HEK293 (cell line): ENCODE measurements at regions not wholly inside any gene's neighbourhood (a gene's known extent, or its start where the extent isn't known, plus 50 kb on each side); places are given as distances from the start of the nearest gene placed in this dataset.

Experiments
- CTCF ChIA-PET: fragments of 350-600 bp; formaldehyde crosslinking; extraction: SDS; loops from one replicate; lab custom pipeline; 2021; ENCODE audit warnings: antibody characterized with exemption; lab: Yijun Ruan, JAX
- POLR2A ChIA-PET: fragments of 300-600 bp; formaldehyde crosslinking; extraction: SDS; loops from one replicate; lab custom pipeline; 2020; ENCODE audit warnings: antibody characterized with exemption, inconsistent platforms; lab: Yijun Ruan, JAX
- H3K27ac ChIP-seq: fragments of 200-500 bp; sonication (Bioruptor generic); 2 replicates; pipeline ENCODE4 v1.5.1; 2014; ENCODE audit warnings: low read depth, low read length, control low read depth, inconsistent platforms; ENCODE audit errors: extremely low read depth
- H3K36me3 ChIP-seq, 2 experiments: fragments of 200-500 bp in 1 of 2; sonication (Bioruptor generic) in 1 of 2; 1 replicate in 1 of 2; 2 replicates in 1 of 2; pipeline ENCODE4 v1.5.1; 2014 to 2017; ENCODE audit warnings: inconsistent platforms in 2 of 2, low read length in 2 of 2; ENCODE audit not compliant: control insufficient read depth in 2 of 2, insufficient read depth in 1 of 2
- H3K4me1 ChIP-seq: fragments of 200-500 bp; sonication (Bioruptor generic); 2 replicates; pipeline ENCODE4 v1.5.1; 2014; ENCODE audit warnings: mild to moderate bottlenecking, low read length, inconsistent platforms; ENCODE audit not compliant: control insufficient read depth, insufficient read depth
- H3K4me3 ChIP-seq: 2 replicates; pipeline ENCODE4 v1.5.1; 2011; ENCODE audit warnings: low read depth, mild to moderate bottlenecking, control low read depth, low read length, moderate library complexity
- H3K9me3 ChIP-seq: fragments of 200-500 bp; sonication (Bioruptor generic); 2 replicates; pipeline ENCODE4 v1.5.1; 2014; ENCODE audit warnings: low read depth, low read length, inconsistent platforms; ENCODE audit not compliant: control insufficient read depth, insufficient read depth
- FEZF1 ChIP-seq: fragments of 450-650 bp; formaldehyde crosslinking; IDR thresholded peaks from 2 replicates; pipeline ENCODE4 v1.5.1; 2016; ENCODE audit warnings: missing biosample characterization, missing genetic modification characterization
- HOXA7 ChIP-seq: sonication (generic); formaldehyde crosslinking; IDR thresholded peaks from 2 replicates; pipeline ENCODE4 v1.8.1; 2022; ENCODE audit warnings: missing genetic modification reagents, borderline replicate concordance
- MYNN ChIP-seq: fragments of 450-650 bp; formaldehyde crosslinking; IDR thresholded peaks from 2 replicates; pipeline ENCODE4 v1.5.1; 2016; ENCODE audit warnings: missing biosample characterization, missing genetic modification characterization, borderline replicate concordance
- MZF1 ChIP-seq: fragments of 450-650 bp; formaldehyde crosslinking; IDR thresholded peaks from 2 replicates; pipeline ENCODE4 v1.5.1; 2017; ENCODE audit warnings: missing biosample characterization, missing genetic modification characterization, borderline replicate concordance
- OVOL3 ChIP-seq: fragments of 450-650 bp; formaldehyde crosslinking; IDR thresholded peaks from 2 replicates; pipeline ENCODE4 v1.5.1; 2016; ENCODE audit warnings: missing biosample characterization, missing genetic modification characterization
- TRIM28 ChIP-seq: IDR thresholded peaks from 2 replicates; pipeline ENCODE4 v1.6.1; 2011; ENCODE audit warnings: low read length, control low read depth, borderline replicate concordance
- WT1 ChIP-seq: fragments of 450-650 bp; formaldehyde crosslinking; IDR thresholded peaks from 2 replicates; pipeline ENCODE4 v1.5.1; 2016; ENCODE audit warnings: missing biosample characterization, missing genetic modification characterization
- ZFHX2 ChIP-seq: fragments of 450-650 bp; formaldehyde crosslinking; conservative IDR thresholded peaks from 2 replicates; pipeline ENCODE4 v1.5.1; 2016; ENCODE audit warnings: missing biosample characterization, missing genetic modification characterization
- ZFP69B ChIP-seq: fragments of 450-650 bp; formaldehyde crosslinking; IDR thresholded peaks from 2 replicates; pipeline ENCODE4 v1.5.1; 2016; ENCODE audit warnings: missing biosample characterization, missing genetic modification characterization
- ZNF133 ChIP-seq: fragments of 450-650 bp; formaldehyde crosslinking; IDR thresholded peaks from 2 replicates; pipeline ENCODE4 v1.5.1; 2016; ENCODE audit warnings: missing biosample characterization, missing genetic modification characterization
- ZNF48 ChIP-seq: fragments of 450-650 bp; formaldehyde crosslinking; IDR thresholded peaks from 2 replicates; pipeline ENCODE4 v1.5.1; 2016; ENCODE audit warnings: missing biosample characterization, missing genetic modification characterization
- ZNF548 ChIP-seq: fragments of 450-650 bp; formaldehyde crosslinking; IDR thresholded peaks from 2 replicates; pipeline ENCODE4 v1.5.1; 2016; ENCODE audit warnings: missing biosample characterization, missing genetic modification characterization
- ZNF560 ChIP-seq: fragments of 450-650 bp; formaldehyde crosslinking; IDR thresholded peaks from 2 replicates; pipeline ENCODE4 v1.5.1; 2017; ENCODE audit warnings: missing biosample characterization, missing genetic modification characterization, borderline replicate concordance
- ZNF571 ChIP-seq: fragments of 450-650 bp; formaldehyde crosslinking; IDR thresholded peaks from 2 replicates; pipeline ENCODE4 v1.5.0; 2017; ENCODE audit warnings: missing biosample characterization, missing genetic modification characterization
- ZNF600 ChIP-seq: fragments of 450-650 bp; formaldehyde crosslinking; IDR thresholded peaks from 2 replicates; pipeline ENCODE4 v1.5.1; 2016; ENCODE audit warnings: missing biosample characterization, missing genetic modification characterization
- ZNF707 ChIP-seq: fragments of 450-650 bp; formaldehyde crosslinking; IDR thresholded peaks from 2 replicates; pipeline ENCODE4 v1.5.1; 2016; ENCODE audit warnings: missing biosample characterization, missing genetic modification characterization
- TF ChIP-seq, protein P1 (sequence below): fragments of 450-650 bp; formaldehyde crosslinking; IDR thresholded peaks from 2 replicates; pipeline ENCODE4 v1.5.1; 2016; ENCODE audit warnings: missing biosample characterization, missing genetic modification characterization
- TF ChIP-seq, protein P2 (sequence below): fragments of 450-650 bp; formaldehyde crosslinking; IDR thresholded peaks from 2 replicates; pipeline ENCODE4 v1.5.1; 2017; ENCODE audit warnings: missing biosample characterization, missing genetic modification characterization
- TF ChIP-seq, protein P3 (sequence below): fragments of 450-650 bp; formaldehyde crosslinking; IDR thresholded peaks from 2 replicates; pipeline ENCODE4 v1.5.1; 2017; ENCODE audit warnings: missing biosample characterization, missing genetic modification characterization
- TF ChIP-seq, protein P4 (sequence below): fragments of 450-650 bp; formaldehyde crosslinking; IDR thresholded peaks from 2 replicates; pipeline ENCODE4 v1.5.0; 2017; ENCODE audit warnings: missing biosample characterization, missing genetic modification characterization, borderline replicate concordance

DNA sequence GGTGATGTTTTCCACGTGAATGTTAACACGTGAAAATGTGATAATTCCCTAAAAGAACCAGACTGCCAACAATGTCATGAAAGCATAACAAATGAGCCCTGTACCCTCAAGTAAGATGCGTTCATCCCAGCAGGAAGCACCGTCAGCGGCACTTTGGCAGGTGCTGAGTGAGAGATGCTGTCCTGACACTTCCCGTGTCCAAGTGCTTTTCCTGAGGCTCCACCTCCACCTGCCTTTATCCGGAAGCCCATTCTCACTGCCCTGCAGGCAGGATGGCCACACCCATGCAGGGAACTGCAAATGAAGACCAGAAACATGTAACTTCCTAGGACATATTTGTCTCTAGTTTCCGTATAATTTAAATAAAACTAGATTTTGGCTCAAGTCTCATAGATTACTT is 238.0 kb upstream of the IRX2 start:
- H3K36me3 ChIP-seq, result no peaks in the 10 kb centered on the region
- ChIA-PET POLR2A (no interaction called here), CTCF (interaction anchor here (0.6 kb wide), 1 partner anchor 40 kb away, joined by 3 read pairs; no protein-coding TSS in a partner anchor)
- no peaks in the 10 kb centered on the region for H3K9me3 ChIP-seq
- no peak for TF ChIP-seq MZF1 (tag by site-specific recombination)
- no peak for TF ChIP-seq OVOL3
- TF ChIP-seq, protein P1, sequence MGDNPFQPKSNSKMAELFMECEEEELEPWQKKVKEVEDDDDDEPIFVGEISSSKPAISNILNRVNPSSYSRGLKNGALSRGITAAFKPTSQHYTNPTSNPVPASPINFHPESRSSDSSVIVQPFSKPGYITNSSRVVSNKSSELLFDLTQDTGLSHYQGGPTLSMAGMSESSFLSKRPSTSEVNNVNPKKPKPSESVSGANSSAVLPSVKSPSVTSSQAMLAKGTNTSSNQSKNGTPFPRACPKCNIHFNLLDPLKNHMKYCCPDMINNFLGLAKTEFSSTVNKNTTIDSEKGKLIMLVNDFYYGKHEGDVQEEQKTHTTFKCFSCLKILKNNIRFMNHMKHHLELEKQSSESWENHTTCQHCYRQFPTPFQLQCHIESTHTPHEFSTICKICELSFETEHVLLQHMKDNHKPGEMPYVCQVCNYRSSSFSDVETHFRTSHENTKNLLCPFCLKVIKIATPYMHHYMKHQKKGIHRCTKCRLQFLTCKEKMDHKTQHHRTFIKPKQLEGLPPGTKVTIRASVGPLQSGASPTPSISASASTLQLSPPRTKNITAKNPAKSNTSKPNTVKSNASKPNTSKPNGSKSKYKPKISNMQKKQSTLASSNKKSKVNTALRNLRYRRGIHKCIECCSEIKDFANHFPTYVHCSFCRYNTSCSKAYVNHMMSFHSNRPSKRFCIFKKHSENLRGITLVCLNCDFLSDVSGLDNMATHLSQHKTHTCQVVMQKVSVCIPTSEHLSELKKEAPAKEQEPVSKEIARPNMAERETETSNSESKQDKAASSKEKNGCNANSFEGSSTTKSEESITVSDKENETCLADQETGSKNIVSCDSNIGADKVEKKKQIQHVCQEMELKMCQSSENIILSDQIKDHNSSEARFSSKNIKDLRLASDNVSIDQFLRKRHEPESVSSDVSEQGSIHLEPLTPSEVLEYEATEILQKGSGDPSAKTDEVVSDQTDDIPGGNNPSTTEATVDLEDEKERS (tag by site-specific recombination), result no peak
- TF ChIP-seq ZNF48 (tag by site-specific recombination), result no peak
- TF ChIP-seq ZNF571 (tag by site-specific recombination), result no peak
- TF ChIP-seq ZNF600 (tag by site-specific recombination), result no peak
- no peak for TF ChIP-seq ZNF707
- TF ChIP-seq, protein P2, sequence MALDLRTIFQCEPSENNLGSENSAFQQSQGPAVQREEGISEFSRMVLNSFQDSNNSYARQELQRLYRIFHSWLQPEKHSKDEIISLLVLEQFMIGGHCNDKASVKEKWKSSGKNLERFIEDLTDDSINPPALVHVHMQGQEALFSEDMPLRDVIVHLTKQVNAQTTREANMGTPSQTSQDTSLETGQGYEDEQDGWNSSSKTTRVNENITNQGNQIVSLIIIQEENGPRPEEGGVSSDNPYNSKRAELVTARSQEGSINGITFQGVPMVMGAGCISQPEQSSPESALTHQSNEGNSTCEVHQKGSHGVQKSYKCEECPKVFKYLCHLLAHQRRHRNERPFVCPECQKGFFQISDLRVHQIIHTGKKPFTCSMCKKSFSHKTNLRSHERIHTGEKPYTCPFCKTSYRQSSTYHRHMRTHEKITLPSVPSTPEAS (tag by site-specific recombination), result no peak
- TF ChIP-seq ZFHX2, result no peak
- no peak for TF ChIP-seq WT1 (tag by site-specific recombination)
- no peak for TF ChIP-seq ZNF548 (tag by site-specific recombination)
- no peak for TF ChIP-seq TRIM28
- H3K27ac ChIP-seq, result no peak overlapping the region
- no peak overlapping the region for H3K4me3 ChIP-seq
- no peaks in the 10 kb centered on the region for H3K4me1 ChIP-seq

DNA sequence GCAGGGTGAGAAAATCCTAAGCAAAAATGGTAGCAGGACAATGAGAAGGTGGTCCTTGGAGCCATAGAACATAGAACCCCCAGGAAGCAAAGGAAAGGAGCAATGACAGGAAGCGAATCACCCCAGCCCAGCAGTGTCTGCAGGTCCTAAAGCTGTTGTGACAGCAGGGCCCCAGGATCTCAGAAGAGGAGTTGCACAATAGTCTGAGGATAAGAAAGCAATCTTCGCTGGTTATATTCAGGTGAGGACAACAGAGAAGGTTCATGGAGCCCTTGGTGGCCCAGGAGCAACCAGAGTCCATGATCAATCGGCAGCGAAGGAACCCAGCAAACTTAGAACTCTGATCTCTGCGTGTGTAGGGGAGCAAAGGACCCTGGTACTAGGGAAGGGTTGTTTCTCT is 234.8 kb upstream of the IRX2 start:
- CTCF ChIA-PET, result no interaction called here
- POLR2A ChIA-PET, result no interaction called here
- Histone ChIP-seq H3K9me3 (no peaks in the 10 kb centered on the region), H3K4me3 (no peak overlapping the region), H3K4me1 (no peaks in the 10 kb centered on the region), H3K27ac (no peak overlapping the region), H3K36me3 (no peaks in the 10 kb centered on the region)
- no peak for TF ChIP-seq MYNN
- TF ChIP-seq ZNF560, result no peak
- no peak for TF ChIP-seq ZFP69B (tag by site-specific recombination)
- TF ChIP-seq, protein P3, sequence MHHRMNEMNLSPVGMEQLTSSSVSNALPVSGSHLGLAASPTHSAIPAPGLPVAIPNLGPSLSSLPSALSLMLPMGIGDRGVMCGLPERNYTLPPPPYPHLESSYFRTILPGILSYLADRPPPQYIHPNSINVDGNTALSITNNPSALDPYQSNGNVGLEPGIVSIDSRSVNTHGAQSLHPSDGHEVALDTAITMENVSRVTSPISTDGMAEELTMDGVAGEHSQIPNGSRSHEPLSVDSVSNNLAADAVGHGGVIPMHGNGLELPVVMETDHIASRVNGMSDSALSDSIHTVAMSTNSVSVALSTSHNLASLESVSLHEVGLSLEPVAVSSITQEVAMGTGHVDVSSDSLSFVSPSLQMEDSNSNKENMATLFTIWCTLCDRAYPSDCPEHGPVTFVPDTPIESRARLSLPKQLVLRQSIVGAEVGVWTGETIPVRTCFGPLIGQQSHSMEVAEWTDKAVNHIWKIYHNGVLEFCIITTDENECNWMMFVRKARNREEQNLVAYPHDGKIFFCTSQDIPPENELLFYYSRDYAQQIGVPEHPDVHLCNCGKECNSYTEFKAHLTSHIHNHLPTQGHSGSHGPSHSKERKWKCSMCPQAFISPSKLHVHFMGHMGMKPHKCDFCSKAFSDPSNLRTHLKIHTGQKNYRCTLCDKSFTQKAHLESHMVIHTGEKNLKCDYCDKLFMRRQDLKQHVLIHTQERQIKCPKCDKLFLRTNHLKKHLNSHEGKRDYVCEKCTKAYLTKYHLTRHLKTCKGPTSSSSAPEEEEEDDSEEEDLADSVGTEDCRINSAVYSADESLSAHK (tag by site-specific recombination), result no peak
- TF ChIP-seq HOXA7 (CRISPR knock-in tag), result no peak
- TF ChIP-seq FEZF1, result no peak
- TF ChIP-seq, protein P4, sequence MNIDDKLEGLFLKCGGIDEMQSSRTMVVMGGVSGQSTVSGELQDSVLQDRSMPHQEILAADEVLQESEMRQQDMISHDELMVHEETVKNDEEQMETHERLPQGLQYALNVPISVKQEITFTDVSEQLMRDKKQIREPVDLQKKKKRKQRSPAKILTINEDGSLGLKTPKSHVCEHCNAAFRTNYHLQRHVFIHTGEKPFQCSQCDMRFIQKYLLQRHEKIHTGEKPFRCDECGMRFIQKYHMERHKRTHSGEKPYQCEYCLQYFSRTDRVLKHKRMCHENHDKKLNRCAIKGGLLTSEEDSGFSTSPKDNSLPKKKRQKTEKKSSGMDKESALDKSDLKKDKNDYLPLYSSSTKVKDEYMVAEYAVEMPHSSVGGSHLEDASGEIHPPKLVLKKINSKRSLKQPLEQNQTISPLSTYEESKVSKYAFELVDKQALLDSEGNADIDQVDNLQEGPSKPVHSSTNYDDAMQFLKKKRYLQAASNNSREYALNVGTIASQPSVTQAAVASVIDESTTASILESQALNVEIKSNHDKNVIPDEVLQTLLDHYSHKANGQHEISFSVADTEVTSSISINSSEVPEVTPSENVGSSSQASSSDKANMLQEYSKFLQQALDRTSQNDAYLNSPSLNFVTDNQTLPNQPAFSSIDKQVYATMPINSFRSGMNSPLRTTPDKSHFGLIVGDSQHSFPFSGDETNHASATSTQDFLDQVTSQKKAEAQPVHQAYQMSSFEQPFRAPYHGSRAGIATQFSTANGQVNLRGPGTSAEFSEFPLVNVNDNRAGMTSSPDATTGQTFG (tag by site-specific recombination), result no peak
- no peak for TF ChIP-seq ZNF133
